HG03342 (cell line): ENCODE measurements at regions not wholly inside any gene's neighbourhood (a gene's known extent, or its start where the extent isn't known, plus 50 kb on each side); places are given as distances from the start of the nearest gene placed in this dataset.

Source experiments
- ATAC-seq: cut with Tn5 transposase; IDR thresholded peaks from one replicate; pipeline ENCODE4 v1.9.1; 2021; ENCODE audit warnings: mild to moderate bottlenecking, moderate library complexity; ENCODE audit not compliant: unreplicated experiment

DNA sequence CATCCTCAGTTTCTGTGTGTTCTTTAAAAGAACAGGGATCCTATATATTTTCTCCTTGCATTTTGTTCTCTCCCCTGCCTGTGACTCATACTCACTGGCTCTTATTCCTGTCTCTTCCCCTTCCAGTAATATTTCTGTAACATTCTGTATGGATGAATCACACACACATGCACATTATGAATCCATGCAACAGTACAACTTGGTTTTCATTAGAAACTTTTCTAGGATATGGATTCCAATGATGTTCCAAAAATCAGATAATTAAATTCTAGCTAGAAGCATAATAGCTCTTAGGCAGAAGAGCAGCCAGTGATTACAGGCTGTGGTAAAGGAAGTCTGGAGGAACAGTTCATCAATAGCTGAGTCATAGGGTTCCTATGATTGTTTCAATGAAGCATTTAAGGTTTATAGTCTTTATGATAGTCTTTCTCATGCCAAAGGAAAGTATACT, 119.6 kb upstream of the PMFBP1 start:
- ATAC-seq: no peak

DNA sequence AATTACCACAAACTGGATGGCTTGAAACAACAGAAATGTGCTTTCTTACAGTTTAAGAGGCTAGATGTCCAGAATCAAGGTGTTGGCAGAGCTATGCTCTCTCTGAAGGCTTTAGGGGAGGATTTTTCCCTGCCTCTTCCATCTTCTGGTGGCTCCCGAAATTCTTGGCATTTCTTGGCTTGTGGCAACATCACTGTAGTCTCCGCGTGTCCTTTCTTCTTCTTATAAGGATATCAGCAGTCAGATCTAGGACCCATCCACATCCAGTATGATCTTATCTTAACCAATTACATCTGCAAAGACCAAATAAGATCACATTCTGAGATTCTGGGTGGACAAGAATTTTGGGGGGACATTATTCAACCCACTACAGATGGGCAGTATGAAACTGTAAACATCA, 119.2 kb upstream of the PMFBP1 start:
- no peak for ATAC-seq

- no peak for ATAC-seq
Measured at GRCh38 chr16:72287649-72288048, 115.7 kb upstream of the PMFBP1 start.

DNA sequence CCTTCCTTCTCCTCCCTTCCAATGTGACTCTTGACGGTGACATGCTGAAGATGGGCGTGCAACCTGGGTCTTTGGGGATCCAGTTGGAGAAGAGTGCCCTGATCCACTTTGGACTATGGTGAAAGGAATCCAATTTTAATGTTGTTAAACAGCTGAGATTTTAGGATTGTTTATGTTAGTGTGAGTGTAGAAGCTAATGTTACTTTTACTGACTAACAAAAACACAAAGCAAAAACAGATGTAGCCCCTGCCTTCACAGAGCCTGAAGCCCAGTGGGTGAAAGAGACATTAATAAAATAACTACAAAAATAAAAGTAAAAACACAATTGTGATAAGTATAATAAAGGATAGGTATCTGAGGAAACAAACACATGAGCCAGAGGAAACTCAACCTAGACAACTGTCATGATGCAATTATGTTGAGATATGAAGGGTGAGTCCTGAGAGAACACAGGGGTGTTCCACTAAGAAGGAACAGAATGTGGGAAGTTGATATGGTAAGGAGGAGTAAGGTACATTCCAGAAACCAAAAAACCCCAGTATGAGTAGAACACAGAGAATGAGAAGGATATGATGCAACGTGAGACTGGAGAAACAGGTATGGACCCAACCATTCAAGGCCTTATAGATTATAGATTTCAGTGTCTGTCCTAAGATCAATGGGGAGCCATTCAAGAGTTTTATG, 115.1 kb upstream of the PMFBP1 start:
- no peak for ATAC-seq

- ATAC-seq: no peak
Measured at GRCh38 chr16:72285728-72286127, 113.8 kb upstream of the PMFBP1 start.

DNA sequence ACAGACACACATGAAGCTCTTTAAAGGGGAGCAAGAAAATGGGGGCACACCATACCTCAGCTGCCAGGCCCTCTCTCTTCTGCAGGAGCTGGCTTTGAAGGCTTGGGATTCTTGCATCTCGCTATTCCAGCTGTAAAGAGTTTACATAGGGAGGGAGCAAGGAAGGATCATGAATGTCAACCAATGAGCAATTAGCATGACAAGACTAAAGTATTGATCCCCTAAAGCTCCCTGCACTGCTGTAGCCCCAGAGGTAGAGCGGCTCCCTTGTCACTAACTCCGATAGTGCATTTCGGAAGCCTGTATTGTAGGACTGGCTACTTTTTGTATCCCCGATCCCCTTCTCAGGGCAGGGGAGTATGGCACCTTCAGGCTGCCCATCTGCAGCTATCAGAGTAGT, 113.4 kb upstream of the PMFBP1 start:
- no peak for ATAC-seq

DNA sequence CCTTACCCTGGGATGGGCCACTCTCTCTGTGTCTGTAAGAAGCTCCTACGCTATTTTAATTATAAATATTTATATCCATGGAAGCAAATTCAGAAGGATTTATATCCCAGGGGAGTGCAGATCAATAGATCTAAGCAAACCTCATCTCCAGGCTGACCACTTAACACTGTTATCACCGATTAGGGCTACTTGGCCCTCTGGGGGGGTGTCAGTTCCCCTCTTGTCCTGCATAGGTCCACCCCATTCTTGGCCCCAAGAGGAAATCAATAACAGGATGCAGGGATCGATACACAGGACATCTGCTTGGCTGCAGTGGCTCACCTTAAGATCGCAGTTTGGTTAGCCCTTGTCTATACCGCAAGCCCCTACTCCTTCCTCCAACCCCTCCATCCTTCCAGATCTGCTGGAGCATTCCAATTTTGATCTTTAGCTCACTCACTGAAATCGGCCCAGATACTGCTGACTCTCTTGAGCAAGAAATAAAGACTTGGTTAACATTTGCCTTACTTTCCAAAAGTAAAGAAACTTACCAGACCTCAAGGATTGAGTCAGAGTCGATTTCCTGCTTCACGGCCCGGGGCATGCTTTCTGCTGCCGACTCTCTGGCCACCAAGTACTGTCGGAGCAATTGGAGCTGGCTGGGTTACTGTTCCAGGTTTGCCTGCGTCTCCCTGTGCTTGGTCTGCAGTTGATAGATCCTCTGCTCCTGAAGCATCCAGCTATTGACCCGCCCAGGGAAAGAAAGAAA, 112.3 kb upstream of the PMFBP1 start:
- no peak for ATAC-seq

DNA sequence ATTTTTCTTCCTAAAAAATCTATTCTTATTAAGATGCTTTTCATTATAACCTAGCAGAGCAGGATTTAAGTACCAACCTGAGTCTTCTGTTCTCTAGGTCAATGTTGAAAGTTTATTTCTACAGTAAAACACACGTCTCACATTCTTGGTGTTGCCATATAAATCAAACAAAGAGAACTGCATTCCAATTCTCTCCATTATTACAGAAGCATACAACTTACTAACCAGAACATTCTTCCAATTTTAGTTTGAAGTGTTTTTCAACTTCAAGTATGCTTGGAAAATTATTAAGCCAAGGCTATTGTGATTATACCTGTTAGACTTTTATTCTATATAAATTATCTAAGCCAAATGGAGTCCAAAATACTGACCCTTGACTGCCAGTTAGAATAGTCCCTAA, 110.4 kb upstream of the PMFBP1 start:
- no peak for ATAC-seq

DNA sequence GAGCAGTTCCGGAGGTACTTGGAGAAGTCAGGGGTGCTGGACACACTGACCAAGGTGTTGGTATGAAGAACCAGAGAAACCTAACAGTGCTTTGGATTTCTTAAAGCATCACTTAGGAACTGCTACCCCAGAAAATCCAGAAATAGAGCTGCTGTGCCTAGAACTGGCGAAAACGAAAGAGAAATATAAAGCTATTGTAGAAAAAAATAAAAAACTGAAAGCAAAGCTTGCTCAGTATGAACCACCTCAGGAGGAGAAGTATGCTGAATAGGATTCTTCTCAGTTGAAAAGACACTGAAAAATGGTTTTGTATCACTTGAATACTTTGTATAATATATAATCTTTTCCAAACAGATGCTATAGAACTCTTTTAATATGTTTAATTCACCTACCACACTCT, 106.3 kb upstream of the PMFBP1 start:
- no peak for ATAC-seq

DNA sequence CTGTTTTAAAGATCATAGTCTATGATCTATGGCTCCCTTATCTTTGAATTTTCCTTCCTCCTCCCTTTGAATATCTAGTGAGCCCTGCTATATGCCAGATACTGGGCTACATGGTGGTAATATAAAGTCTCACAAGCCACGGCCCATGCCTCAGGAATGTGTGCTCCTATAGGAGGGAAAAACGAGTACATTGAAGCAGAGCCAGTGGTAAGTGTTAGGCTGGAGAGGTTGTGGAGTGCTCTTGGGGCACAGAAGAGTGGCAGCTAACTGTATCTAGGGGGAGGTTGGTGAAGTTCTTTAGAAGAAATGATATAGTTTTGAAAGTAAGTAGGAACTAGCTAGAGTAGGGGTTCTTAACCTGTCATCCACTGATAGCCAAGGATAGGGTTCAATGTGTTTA, 105.8 kb upstream of the PMFBP1 start:
- ATAC-seq: no peak

GRCh38 chr16:72271699-72272240, 99.8 kb upstream of the PMFBP1 start:
- no peak for ATAC-seq

- ATAC-seq: no peak
Measured at GRCh38 chr16:72270531-72270930, 98.6 kb upstream of the PMFBP1 start.

DNA sequence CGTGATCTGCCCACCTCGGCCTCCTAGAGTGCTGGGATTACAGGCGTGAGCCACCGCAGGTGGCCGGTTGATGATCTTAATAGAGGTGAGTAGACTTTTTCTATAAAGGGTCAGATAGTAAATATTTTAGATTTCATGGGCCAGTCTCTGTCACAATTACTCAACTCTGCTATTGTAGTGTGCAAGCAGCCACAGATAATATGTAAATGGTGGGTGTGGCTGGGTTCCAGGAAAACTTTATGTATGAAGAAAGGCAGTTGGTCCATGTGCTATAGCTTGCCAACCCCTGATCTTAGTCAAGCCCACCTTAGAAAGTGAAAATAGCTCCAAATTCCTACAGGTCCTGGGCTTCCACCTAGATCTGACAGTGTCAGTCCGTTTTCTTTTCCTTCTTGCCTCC, 94.9 kb upstream of the PMFBP1 start:
- ATAC-seq: no peak

- ATAC-seq: no peak
Measured at GRCh38 chr16:72264771-72265170, 92.8 kb upstream of the PMFBP1 start.

DNA sequence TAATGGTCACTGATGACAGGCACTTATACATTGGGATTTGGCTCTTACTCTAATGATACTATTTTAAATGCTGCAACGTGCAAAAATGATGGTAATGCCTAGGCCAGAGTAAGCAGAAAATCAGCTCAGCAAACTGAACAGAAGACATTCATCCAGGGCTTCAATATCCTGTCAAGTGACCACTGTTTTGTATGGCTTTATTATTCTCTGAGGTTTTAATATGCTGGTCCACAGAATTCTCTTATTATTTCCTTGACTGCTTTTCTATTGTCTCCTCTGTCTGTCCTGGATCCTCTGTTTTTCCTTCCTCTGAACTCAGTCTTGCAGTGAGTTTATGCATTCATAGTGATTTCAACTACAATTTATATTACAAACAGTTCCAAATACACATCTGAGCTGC, 90.8 kb upstream of the PMFBP1 start:
- ATAC-seq: no peak

- ATAC-seq: no peak
Measured at GRCh38 chr16:72261127-72261526, 89.2 kb upstream of the PMFBP1 start.

DNA sequence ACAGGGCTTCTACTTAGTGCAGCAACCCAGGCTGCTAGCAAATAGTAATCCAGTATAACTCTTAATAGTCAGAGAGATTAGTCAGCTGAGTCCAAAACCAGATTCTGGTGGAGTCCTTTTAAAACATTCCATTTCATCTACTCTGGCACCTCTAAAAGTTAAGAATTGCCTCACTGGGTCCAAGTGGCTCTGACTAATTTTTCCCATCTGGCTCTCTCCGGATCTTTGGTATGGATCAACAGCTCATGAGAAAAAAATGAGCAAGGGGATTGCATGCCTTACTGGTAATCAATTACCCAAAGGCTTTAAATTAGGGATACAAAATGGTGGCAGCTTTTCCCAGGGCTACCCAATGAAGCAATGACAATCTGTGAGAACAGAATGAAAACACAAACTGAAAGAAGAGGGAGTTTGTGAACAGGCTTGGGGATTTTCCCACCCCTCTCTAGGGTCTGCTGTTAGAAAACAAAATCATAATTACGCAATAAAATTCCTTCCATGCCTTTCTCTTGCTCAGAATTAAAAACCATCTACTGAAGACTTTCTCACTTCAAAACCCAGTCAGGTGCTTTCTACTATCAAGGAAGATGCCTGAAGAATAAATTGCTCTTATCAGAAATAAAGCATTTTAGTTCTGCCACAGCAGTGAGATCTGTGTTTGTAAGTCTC, 84.6 kb upstream of the PMFBP1 start:
- no peak for ATAC-seq

DNA sequence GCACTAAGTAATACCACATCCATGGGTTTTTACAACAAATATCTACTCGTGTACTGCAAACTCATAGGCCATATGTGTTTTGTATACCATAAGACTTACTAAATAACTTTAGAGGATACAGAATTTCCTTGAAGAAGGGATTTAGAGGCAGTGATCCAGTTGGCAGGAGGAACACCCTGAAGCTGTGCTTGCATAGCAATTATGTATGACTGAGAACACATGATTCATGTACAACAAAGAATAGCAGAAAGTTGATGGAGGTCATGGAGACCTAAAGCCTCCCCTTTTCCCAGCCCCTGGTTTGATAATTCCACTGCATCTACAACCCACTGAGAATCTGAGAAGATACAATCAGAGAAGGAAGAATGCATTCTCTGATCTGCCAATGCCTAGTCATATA, 83.8 kb upstream of the PMFBP1 start:
- no peak for ATAC-seq

DNA sequence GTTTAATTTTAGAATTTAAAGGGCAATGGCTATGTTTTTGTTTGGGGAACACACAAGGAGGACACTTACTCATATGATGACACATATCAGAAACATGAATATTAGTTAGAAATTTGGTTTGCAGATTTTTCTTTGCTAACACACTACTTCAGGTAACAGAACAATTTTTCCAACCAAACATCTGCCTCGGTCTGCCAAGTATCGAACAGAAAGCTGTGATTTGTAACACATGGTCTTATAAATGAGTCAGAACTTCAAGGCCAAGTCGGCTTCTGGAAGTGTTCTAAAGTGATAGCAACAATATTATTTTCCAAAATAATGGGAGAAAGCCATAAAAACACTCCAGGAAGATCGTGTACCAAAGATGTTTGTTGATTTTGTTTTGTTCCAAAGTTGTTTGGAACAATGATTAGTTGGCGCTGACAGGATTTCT, 75.9 kb upstream of the PMFBP1 start:
- ATAC-seq: no peak

DNA sequence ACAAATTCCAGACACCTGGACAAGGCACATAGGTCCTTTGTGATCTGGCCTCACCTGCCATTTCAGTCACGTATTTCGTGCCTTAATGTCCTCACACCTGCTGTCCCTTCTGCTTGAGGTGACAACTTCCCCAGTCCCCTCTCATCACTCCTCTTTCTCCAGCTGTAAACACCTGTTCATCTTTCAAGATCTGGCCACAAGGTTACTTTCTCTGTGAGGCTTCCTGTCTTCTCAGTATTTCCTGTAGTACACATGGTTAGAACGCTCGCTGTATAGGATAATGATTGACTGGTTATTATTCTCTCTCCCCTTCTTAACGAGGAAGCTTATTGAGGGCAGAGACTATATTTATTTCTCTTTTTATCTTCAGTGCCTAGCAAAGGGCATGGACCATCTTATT, 74.5 kb upstream of the PMFBP1 start:
- ATAC-seq: peak; percentile 87

GRCh38 chr16:72244853-72245252, 72.9 kb upstream of the PMFBP1 start:
- no peak for ATAC-seq

- no peak for ATAC-seq
Measured at GRCh38 chr16:72243621-72244020, 71.7 kb upstream of the PMFBP1 start.
